ENCODE measurements at regions not wholly inside any gene's neighbourhood (a gene's known extent, or its start where the extent isn't known, plus 50 kb on each side); places are given as distances from the start of the nearest gene placed in this dataset.

- no peak for FAIRE-seq
Observed at GRCh38 chr1:244970236-244970743, 105.9 kb upstream of the HNRNPU start.

- no peak for FAIRE-seq
Observed at GRCh38 chr1:244969355-244970235, 105.3 kb upstream of the HNRNPU start.

GRCh38 chr1:244968881-244969280 lies 104.5 kb upstream of the HNRNPU start:
- peak; percentile 66 for FAIRE-seq

GRCh38 chr1:244968471-244968871 lies 104.1 kb upstream of the HNRNPU start:
- FAIRE-seq = no peak

GRCh38 chr1:244967159-244967558 lies 102.8 kb upstream of the HNRNPU start:
- FAIRE-seq = no peak

- FAIRE-seq = peak; percentile 44
Observed at GRCh38 chr1:244965185-244966030, 101.1 kb upstream of the HNRNPU start.

- FAIRE-seq = peak; percentile 23
Observed at GRCh38 chr1:244964112-244964971, 100.0 kb upstream of the HNRNPU start.

- FAIRE-seq = no peak
Observed at GRCh38 chr1:244963231-244963826, 99.0 kb upstream of the HNRNPU start.

- no peak for FAIRE-seq
Observed at GRCh38 chr1:244962130-244962529, 97.8 kb upstream of the HNRNPU start.

- FAIRE-seq = no peak
Observed at GRCh38 chr1:244960904-244961303, 96.6 kb upstream of the HNRNPU start.

- FAIRE-seq = no peak
Observed at GRCh38 chr1:244958593-244958992, 94.2 kb upstream of the HNRNPU start.

GRCh38 chr1:244957525-244957924 lies 93.2 kb upstream of the HNRNPU start:
- FAIRE-seq = no peak

GRCh38 chr1:244957122-244957521 lies 92.8 kb upstream of the HNRNPU start:
- FAIRE-seq = no peak

GRCh38 chr1:244955661-244956060 lies 91.3 kb upstream of the HNRNPU start:
- FAIRE-seq = no peak

- FAIRE-seq = no peak
Observed at GRCh38 chr1:244954359-244954758, 90.0 kb upstream of the HNRNPU start.

- FAIRE-seq = no peak
Observed at GRCh38 chr1:244953901-244954300, 89.6 kb upstream of the HNRNPU start.

GRCh38 chr1:244952940-244953339 lies 88.6 kb upstream of the HNRNPU start:
- FAIRE-seq = no peak

GRCh38 chr1:244952280-244952933 lies 88.1 kb upstream of the HNRNPU start:
- no peak for FAIRE-seq

GRCh38 chr1:244948416-244948815 lies 84.1 kb upstream of the HNRNPU start:
- FAIRE-seq = no peak

GRCh38 chr1:244945109-244945671 lies 80.8 kb upstream of the HNRNPU start:
- FAIRE-seq = no peak

GRCh38 chr1:244941121-244941520 lies 76.8 kb upstream of the HNRNPU start:
- FAIRE-seq = no peak

Data from G401.6 (cell line).